GM12872 (cell line): ENCODE measurements at regions not wholly inside any gene's neighbourhood (a gene's known extent, or its start where the extent isn't known, plus 50 kb on each side); places are given as distances from the start of the nearest gene placed in this dataset.

Source experiments
- TF ChIP-seq, protein P1 (sequence below): IDR thresholded peaks from 3 replicates; pipeline ENCODE4 v1.5.1; 2011; ENCODE audit warnings: low read depth, mild to moderate bottlenecking, low read length, moderate library complexity; ENCODE audit not compliant: insufficient read depth

GRCh38 chr16:52308051-52308450, 238.9 kb downstream of the TOX3 start:
- TF ChIP-seq, protein P1, sequence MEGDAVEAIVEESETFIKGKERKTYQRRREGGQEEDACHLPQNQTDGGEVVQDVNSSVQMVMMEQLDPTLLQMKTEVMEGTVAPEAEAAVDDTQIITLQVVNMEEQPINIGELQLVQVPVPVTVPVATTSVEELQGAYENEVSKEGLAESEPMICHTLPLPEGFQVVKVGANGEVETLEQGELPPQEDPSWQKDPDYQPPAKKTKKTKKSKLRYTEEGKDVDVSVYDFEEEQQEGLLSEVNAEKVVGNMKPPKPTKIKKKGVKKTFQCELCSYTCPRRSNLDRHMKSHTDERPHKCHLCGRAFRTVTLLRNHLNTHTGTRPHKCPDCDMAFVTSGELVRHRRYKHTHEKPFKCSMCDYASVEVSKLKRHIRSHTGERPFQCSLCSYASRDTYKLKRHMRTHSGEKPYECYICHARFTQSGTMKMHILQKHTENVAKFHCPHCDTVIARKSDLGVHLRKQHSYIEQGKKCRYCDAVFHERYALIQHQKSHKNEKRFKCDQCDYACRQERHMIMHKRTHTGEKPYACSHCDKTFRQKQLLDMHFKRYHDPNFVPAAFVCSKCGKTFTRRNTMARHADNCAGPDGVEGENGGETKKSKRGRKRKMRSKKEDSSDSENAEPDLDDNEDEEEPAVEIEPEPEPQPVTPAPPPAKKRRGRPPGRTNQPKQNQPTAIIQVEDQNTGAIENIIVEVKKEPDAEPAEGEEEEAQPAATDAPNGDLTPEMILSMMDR: no peak

- TF ChIP-seq, protein P1: no peak
These were observed 245.9 kb downstream of the TOX3 start for GRCh38 chr16:52301026-52301425.

GRCh38 chr16:52298769-52299168, 248.2 kb downstream of the TOX3 start:
- TF ChIP-seq, protein P1: no peak

GRCh38 chr16:52296076-52296475, 250.9 kb downstream of the TOX3 start:
- TF ChIP-seq, protein P1: no peak

- TF ChIP-seq, protein P1: no peak
These were observed 252.3 kb downstream of the TOX3 start for GRCh38 chr16:52294660-52295059.

- TF ChIP-seq, protein P1: no peak
These were observed 253.7 kb downstream of the TOX3 start for GRCh38 chr16:52293204-52293603.

GRCh38 chr16:52283584-52284375, 263.2 kb downstream of the TOX3 start:
- TF ChIP-seq, protein P1: no peak
